Hepatocyte (in vitro differentiated cells): ENCODE measurements at regions not wholly inside any gene's neighbourhood (a gene's known extent, or its start where the extent isn't known, plus 50 kb on each side); places are given as distances from the start of the nearest gene placed in this dataset.

Source experiments
- EZH2 ChIP-seq: fragments of 200-600 bp; sonication (generic); IDR thresholded peaks from 2 replicates; pipeline ENCODE4 v1.6.1; 2016; ENCODE audit warnings: antibody characterized with exemption, mild to moderate bottlenecking, borderline replicate concordance
- TF ChIP-seq, protein P1 (sequence below): fragments of 200-600 bp; sonication (generic); IDR thresholded peaks from 2 replicates; pipeline ENCODE4 v1.5.1; 2016; ENCODE audit warnings: antibody characterized with exemption, mild to moderate bottlenecking; ENCODE audit not compliant: poor library complexity

DNA sequence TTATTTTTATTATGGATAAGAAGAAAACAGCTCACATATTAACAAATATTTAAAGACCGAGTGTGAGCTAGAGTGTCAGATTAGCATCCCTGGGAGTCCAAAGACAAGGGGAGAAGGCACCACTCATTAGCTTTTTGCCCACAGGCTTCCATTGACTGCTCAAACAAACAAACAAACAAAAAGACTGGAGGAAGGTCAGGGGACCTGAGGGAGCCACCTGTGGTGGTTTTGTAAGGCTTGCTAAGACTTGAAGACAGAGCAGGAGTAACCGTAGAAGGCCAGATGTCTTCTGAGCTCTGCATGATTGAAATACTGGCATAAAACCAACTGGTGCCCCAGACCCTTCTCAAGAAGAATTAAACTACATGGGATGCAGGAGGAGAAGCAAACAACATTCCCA lies 395.2 kb upstream of the CNTN5 start:
- TF ChIP-seq EZH2 = no peak
- TF ChIP-seq, protein P1, sequence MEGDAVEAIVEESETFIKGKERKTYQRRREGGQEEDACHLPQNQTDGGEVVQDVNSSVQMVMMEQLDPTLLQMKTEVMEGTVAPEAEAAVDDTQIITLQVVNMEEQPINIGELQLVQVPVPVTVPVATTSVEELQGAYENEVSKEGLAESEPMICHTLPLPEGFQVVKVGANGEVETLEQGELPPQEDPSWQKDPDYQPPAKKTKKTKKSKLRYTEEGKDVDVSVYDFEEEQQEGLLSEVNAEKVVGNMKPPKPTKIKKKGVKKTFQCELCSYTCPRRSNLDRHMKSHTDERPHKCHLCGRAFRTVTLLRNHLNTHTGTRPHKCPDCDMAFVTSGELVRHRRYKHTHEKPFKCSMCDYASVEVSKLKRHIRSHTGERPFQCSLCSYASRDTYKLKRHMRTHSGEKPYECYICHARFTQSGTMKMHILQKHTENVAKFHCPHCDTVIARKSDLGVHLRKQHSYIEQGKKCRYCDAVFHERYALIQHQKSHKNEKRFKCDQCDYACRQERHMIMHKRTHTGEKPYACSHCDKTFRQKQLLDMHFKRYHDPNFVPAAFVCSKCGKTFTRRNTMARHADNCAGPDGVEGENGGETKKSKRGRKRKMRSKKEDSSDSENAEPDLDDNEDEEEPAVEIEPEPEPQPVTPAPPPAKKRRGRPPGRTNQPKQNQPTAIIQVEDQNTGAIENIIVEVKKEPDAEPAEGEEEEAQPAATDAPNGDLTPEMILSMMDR = no peak
